VCaP (cell line): ENCODE measurements at regions not wholly inside any gene's neighbourhood (a gene's known extent, or its start where the extent isn't known, plus 50 kb on each side); places are given as distances from the start of the nearest gene placed in this dataset.

Source experiments
- H3K27ac ChIP-seq: fragments of 450-650 bp; 2 replicates; pipeline ENCODE4 v1.5.1; 2017
- TF ChIP-seq, protein P1 (sequence below): fragments of 450-650 bp; conservative IDR thresholded peaks from 2 replicates; pipeline ENCODE4 v1.5.1; 2017; ENCODE audit warnings: mild to moderate bottlenecking, moderate library complexity

DNA sequence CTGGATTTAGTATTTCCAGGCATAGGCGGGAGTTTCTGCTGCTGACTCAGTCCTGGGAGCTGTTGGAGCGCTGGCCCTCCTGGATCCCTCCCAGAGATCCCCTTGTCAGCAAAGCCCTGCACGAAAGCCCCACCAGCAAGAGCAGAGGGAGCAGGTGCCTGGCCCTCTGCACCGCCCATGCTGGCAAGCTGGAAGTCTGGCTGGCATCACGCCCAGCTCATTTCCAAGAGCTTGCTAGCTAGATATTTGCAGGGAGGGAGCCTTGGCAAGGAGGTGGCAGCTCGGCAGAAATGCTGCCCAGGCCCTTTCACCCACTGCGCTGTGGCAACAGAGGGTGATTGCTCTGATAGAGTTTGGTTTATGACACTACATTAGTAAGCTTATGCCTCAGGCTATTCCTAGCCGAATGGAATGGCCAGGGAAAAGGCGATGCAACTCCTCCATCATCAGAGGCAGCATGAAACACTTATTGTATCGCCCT is 193.9 kb downstream of the EMP1 start:
- TF ChIP-seq, protein P1, sequence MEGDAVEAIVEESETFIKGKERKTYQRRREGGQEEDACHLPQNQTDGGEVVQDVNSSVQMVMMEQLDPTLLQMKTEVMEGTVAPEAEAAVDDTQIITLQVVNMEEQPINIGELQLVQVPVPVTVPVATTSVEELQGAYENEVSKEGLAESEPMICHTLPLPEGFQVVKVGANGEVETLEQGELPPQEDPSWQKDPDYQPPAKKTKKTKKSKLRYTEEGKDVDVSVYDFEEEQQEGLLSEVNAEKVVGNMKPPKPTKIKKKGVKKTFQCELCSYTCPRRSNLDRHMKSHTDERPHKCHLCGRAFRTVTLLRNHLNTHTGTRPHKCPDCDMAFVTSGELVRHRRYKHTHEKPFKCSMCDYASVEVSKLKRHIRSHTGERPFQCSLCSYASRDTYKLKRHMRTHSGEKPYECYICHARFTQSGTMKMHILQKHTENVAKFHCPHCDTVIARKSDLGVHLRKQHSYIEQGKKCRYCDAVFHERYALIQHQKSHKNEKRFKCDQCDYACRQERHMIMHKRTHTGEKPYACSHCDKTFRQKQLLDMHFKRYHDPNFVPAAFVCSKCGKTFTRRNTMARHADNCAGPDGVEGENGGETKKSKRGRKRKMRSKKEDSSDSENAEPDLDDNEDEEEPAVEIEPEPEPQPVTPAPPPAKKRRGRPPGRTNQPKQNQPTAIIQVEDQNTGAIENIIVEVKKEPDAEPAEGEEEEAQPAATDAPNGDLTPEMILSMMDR, result no peak
- H3K27ac ChIP-seq, result peak overlapping the region; percentile 29

DNA sequence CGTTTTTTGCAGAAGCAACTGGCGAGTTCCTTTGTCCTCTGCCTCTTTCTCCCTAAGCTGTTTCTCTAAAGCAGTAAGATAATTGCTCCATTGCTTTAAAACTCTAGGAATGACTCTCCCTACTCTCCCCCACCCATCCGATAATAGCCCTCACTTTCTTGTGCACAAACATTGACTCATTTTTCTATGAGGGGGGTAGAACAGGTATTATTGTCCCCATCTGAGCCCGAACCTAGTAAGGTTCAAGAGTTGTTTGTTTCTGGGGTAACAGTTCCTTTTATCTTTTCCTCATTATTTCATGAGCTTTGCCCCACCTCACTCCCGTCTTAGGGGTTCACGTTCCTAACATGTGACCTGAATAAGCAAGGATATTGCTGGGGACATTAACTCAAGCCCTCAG is 190.6 kb downstream of the EMP1 start:
- TF ChIP-seq, protein P1, result no peak
- H3K27ac ChIP-seq, result no peak overlapping the region

DNA sequence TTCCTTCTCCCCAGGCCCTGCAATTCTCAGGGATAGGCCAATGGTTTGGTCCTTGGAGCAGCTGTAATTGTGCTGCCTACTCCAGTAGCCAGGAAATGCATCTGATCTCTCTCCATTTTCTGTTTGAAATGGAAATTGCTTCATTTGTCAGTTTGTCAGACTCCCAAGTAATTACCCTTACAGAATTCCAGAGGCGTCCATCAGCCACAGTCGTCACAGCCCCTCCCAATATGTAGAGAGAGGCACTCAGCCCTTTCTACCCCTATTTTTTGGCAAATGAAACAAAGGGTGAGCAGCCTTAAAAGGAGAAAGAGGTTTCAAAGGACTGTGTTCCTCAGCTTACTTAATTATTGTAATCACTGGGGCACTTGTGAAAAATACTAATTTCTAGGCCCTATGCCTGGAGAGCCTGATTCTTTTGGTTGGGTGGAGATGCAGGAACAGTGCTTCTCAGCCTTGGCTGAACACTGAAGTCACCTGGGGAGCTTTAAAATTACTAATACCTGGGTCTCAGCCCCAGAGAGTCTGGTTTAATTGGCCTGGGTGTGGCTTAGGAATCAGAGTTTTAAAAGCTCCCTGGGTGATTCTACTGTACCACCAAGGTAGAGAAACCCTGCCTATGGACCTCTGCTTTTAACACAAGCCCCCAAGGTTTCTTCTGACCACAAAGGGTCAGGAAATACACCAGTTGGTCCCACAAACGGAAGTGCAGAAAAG is 190.0 kb downstream of the EMP1 start:
- TF ChIP-seq, protein P1, result no peak
- H3K27ac ChIP-seq, result no peak overlapping the region

DNA sequence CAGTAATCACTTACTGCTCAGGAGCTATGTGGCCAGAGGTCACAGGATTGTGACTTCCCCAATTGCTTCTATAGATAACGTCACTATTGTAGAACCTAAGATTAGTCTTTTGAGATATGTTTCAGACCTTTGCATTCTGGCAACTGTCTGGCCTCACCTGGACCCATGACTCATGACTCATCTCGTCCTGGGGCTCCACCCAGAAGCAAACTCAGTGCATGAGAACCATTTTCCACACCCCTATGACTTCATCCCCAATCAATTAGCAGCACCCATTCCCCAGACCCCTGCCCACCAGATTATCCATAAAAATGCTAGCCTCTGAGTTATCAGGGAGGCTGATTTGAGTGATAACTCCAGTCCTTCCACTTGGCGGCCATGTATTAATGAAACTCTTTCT is 186.9 kb downstream of the EMP1 start:
- TF ChIP-seq, protein P1, result no peak
- no peak overlapping the region for H3K27ac ChIP-seq

DNA sequence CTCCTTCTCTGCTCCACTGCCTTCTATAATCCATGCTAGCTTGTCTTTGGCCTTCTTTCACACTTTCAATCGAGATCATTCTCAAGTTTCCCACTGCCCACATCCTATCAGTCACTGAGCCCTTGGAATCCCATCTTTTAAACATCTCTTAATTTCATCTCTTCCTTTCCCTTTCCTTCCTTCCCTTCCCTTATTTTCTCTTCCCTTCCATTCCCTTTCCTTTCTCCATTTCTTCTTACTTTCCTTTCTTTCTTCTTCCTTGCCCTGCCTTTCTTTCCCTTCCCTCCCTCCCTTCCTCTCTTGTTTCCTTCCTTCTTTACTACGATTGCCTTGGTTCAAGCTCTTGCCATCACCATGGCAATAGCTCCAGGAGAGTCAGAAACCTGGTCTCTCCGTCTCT is 183.8 kb downstream of the EMP1 start:
- TF ChIP-seq, protein P1, result no peak

DNA sequence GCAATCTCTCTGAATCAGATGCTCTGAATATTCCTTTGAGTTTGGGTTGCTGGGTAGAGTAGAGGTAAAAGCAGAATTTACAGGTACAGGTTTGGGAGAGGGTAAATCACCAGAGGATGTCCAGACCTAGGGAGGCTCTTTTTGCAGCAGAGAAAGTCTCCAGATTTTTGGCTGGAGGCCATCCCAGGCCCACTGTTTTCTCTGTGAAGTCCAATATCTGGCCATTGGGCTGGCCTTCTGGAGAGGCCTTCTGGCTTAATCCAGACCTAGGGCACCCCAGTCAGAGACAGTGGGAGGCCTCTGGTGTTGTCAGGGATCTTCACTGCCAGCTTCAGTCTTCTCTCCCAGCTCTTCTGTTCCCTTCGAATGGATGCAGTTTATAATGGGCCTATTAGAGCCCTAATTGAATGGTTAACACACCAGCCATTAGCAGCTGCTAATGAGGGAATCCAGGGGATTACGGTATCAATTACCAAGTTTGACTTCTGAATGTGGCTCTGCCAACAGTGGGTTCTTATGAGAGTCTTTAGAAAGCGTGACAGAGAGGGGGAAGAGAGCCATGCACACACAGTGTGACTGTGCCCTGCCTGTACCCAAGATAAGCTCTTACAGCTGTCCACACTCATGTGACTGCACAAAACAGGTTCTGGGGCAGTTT is 183.1 kb downstream of the EMP1 start:
- H3K27ac ChIP-seq, result no peak overlapping the region
- TF ChIP-seq, protein P1, result no peak

More for the DNA sequence above, 183.8 kb downstream of the EMP1 start:
- H3K27ac ChIP-seq, result no peak overlapping the region

DNA sequence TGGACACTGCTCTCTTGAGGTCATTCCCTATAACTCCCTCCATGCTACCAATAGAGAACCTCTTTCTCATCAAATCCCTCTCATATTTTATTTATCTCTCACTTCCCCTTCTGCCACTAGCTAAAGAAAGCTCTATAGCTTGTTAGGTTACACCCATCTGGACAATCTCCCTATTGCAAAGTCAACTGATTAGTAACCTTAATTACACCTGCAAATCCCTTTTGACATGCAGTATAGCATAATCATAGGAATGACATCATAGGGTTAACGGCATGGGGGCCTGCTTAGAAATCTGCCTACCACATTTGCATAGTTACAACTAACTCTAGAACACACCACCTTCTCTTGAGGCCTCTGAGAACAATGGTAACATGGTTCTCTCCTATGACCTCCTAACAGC is 181.2 kb downstream of the EMP1 start:
- no peak overlapping the region for H3K27ac ChIP-seq
- TF ChIP-seq, protein P1, result no peak
